Psoas muscle (tissue), 7 donors: ENCODE measurements at regions not wholly inside any gene's neighbourhood (a gene's known extent, or its start where the extent isn't known, plus 50 kb on each side); places are given as distances from the start of the nearest gene placed in this dataset.

Source experiments
- ATAC-seq, 4 donors: fragments of 200-7000 bp; cut with Tn5 transposase; one replicate each; pipeline ENCODE4 v1.9.1; 2020; ENCODE audit warnings: moderate library complexity in 3 of 4, mild to moderate bottlenecking in 2 of 4
- DNase-seq, 2 donors: peaks; one replicate each; pipeline ENCODE4 v3.0.0-alpha.2; 2020
- H3K27ac ChIP-seq: fragments of 200-600 bp; one replicate; pipeline ENCODE4 v1.8.0; 2022
- H3K27me3 ChIP-seq, 3 donors: fragments of 200-600 bp in 1 of 3; one replicate each; pipeline versions ENCODE4 v1.6.1 to v1.8.0; 2013 to 2022; ENCODE audit warnings: low read length in 2 of 3, mild to moderate bottlenecking in 2 of 3, moderate library complexity in 1 of 3; ENCODE audit not compliant: insufficient read depth in 3 of 3
- H3K36me3 ChIP-seq, 2 donors: fragments of 200-600 bp in 1 of 2; one replicate each; pipeline versions ENCODE4 v1.6.1 to v1.8.0; 2013 to 2022; ENCODE audit warnings: low read depth in 1 of 2, mild to moderate bottlenecking in 1 of 2, moderate library complexity in 1 of 2; ENCODE audit not compliant: insufficient read depth in 1 of 2
- H3K4me1 ChIP-seq: fragments of 200-600 bp; one replicate; pipeline ENCODE4 v1.8.0; 2022
- H3K4me3 ChIP-seq: fragments of 200-600 bp; one replicate; pipeline ENCODE4 v1.8.0; 2022; ENCODE audit warnings: mild to moderate bottlenecking
- H3K9me3 ChIP-seq: fragments of 200-600 bp; one replicate; pipeline ENCODE4 v1.8.0; 2022
- CTCF ChIP-seq: fragments of 200-600 bp; IDR thresholded peaks from one replicate; pipeline ENCODE4 v1.8.0; 2022; ENCODE audit warnings: antibody characterized with exemption
- WGBS, 3 donors: extraction: QIAGEN DNeasy Blood & Tissue Kit; methylation state at CpG; one replicate each; pipeline versions ENCODE4 v1.1.6 to v1.1.7; 2013; 5-methylcytosine and 5-hydroxymethylcytosine counted together
- intact Hi-C, 2 donors: fragments of 100-400 bp; cut with DNase I; formaldehyde crosslinking; loops; one replicate each; pipeline versions ENCODE4 v1.11.0 to v1.14.2; 2022
- donor health status: healthy with polysubstance abuse.
- donor health status: DM: no; HTN: no; CAD: no; lungs with moderate emphysema.
- donor health status: Bipolar disorder and iron deficiency.
- donor health status: healthy.
- donor health status: DM: yes; HTN: yes; CAD: no.
- donor health status: DM: no; HTN: no; CAD: no.
- donor health status: DM: yes; HTN: yes; CAD: no.

- intact Hi-C loops: no loop called here
- Histone ChIP-seq H3K4me3 (no peak overlapping the region), H3K36me3 (no peaks in the 10 kb centered on the region), H3K27ac (no peak overlapping the region), H3K9me3 (no peaks in the 10 kb centered on the region), H3K27me3 (peaks cover 4 to 32% (median 16%) of the 10 kb centered on the region in 3 donors), H3K4me1 (no peaks in the 10 kb centered on the region)
- no peak for TF ChIP-seq CTCF
- DNase-seq (no peak), ATAC-seq (no peak)
- WGBS, 3 donors: 69 to 73% (median 70%) methylated on average over 3 of the region's 3 CpGs
Measured at GRCh38 chr5:73358366-73358765, 90.2 kb downstream of the FOXD1 start.

- no peak for TF ChIP-seq CTCF
- no peaks in the 10 kb centered on the region for H3K9me3 ChIP-seq
- DNase-seq: no peak
- H3K36me3 ChIP-seq: no peaks in the 10 kb centered on the region
- no peaks in the 10 kb centered on the region for H3K4me1 ChIP-seq
- H3K4me3 ChIP-seq: no peak overlapping the region
- intact Hi-C loops: no loop called here
- no peak overlapping the region for H3K27ac ChIP-seq
- WGBS, 3 donors: 31 to 45% (median 34%) methylated on average over 3 of the region's 3 CpGs
- H3K27me3 ChIP-seq: peaks cover 4 to 29% (median 12%) of the 10 kb centered on the region in 3 donors
- no peak for ATAC-seq
Measured at GRCh38 chr5:73357576-73357975, 91.0 kb downstream of the FOXD1 start.

GRCh38 chr5:73355108-73355507 is 93.5 kb downstream of the FOXD1 start:
- intact Hi-C loops: no loop called here
- ATAC-seq (no peak), DNase-seq (no peak)
- no peak overlapping the region for H3K4me3 ChIP-seq
- no peaks in the 10 kb centered on the region for H3K4me1 ChIP-seq
- WGBS, 3 donors: 47 to 56% (median 55%) methylated on average over 1 of the region's 1 CpG
- H3K27me3 ChIP-seq: peaks cover 4 to 39% (median 9%) of the 10 kb centered on the region in 3 donors
- no peak overlapping the region for H3K27ac ChIP-seq
- no peaks in the 10 kb centered on the region for H3K9me3 ChIP-seq
- no peak for TF ChIP-seq CTCF
- no peaks in the 10 kb centered on the region for H3K36me3 ChIP-seq

GRCh38 chr5:73354406-73354805 is 94.2 kb downstream of the FOXD1 start:
- H3K36me3 ChIP-seq: no peaks in the 10 kb centered on the region
- no peaks in the 10 kb centered on the region for H3K4me1 ChIP-seq
- H3K4me3 ChIP-seq: no peak overlapping the region
- WGBS, 3 donors: 54 to 77% (median 56%) methylated on average over 2 of the region's 2 CpGs
- no peak overlapping the region for H3K27ac ChIP-seq
- DNase-seq: no peak
- peaks cover 5% of the 10 kb centered on the region for H3K9me3 ChIP-seq
- peaks cover 4 to 42% (median 9%) of the 10 kb centered on the region in 3 donors for H3K27me3 ChIP-seq
- TF ChIP-seq CTCF: no peak
- ATAC-seq: no peak
- intact Hi-C loops: no loop called here

- TF ChIP-seq CTCF: no peak
- no peak for DNase-seq
- Histone ChIP-seq H3K27ac (no peak overlapping the region), H3K4me3 (no peak overlapping the region), H3K4me1 (no peaks in the 10 kb centered on the region), H3K9me3 (peaks cover 5% of the 10 kb centered on the region), H3K27me3 (peaks cover 2 to 42% (median 9%) of the 10 kb centered on the region in 3 donors), H3K36me3 (no peaks in the 10 kb centered on the region)
- no peak for ATAC-seq
- intact Hi-C loops: no loop called here
Measured at GRCh38 chr5:73352649-73353230, 95.8 kb downstream of the FOXD1 start.
